A673 (cell line): ENCODE measurements at regions not wholly inside any gene's neighbourhood (a gene's known extent, or its start where the extent isn't known, plus 50 kb on each side); places are given as distances from the start of the nearest gene placed in this dataset.

ENCODE experiments used
- EZH2 ChIP-seq: fragments of 200-600 bp; sonication (generic); IDR thresholded peaks from 2 replicates; pipeline ENCODE4 v1.6.1; 2017; ENCODE audit warnings: borderline replicate concordance, low read depth, mild to moderate bottlenecking, mixed read lengths, antibody characterized with exemption, low read length; ENCODE audit not compliant: poor library complexity, severe bottlenecking
- TF ChIP-seq, protein P1 (sequence below): fragments of 300-800, 200-600 bp; sonication (generic); conservative IDR thresholded peaks from 2 replicates; pipeline ENCODE4 v1.5.1; 2017; ENCODE audit warnings: low read depth, mild to moderate bottlenecking, antibody characterized with exemption, low read length, moderate library complexity, mixed read lengths

DNA sequence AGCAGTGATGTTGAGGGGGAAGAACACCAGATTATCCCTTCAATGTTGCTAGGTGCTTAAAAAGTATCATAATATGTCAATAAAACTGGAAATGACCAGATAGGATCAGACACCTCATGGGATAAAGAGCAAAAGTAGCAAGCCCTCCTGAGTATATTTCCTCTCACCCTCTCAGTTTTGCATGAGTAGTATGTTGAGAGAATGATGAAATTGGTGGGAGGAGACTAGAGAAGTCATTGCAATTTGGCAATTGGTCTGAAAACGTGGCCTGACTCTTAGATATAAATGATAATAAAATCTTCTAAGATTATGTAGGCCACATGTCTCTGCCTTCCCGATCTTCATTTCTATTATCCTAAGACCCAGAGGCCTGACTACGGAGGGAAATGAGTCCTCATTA is 151.2 kb upstream of the ARRDC3 start:
- no peak for TF ChIP-seq EZH2
- TF ChIP-seq, protein P1, sequence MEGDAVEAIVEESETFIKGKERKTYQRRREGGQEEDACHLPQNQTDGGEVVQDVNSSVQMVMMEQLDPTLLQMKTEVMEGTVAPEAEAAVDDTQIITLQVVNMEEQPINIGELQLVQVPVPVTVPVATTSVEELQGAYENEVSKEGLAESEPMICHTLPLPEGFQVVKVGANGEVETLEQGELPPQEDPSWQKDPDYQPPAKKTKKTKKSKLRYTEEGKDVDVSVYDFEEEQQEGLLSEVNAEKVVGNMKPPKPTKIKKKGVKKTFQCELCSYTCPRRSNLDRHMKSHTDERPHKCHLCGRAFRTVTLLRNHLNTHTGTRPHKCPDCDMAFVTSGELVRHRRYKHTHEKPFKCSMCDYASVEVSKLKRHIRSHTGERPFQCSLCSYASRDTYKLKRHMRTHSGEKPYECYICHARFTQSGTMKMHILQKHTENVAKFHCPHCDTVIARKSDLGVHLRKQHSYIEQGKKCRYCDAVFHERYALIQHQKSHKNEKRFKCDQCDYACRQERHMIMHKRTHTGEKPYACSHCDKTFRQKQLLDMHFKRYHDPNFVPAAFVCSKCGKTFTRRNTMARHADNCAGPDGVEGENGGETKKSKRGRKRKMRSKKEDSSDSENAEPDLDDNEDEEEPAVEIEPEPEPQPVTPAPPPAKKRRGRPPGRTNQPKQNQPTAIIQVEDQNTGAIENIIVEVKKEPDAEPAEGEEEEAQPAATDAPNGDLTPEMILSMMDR, result no peak
